ENCODE measurements at regions not wholly inside any gene's neighbourhood (a gene's known extent, or its start where the extent isn't known, plus 50 kb on each side); places are given as distances from the start of the nearest gene placed in this dataset.

GRCh38 chr11:69892237-69892985, 73.2 kb upstream of the FGF3 start:
- Histone ChIP-seq H2AFZ (ENCODE audit: low read depth, low read length) (no peak overlapping the region), H3K9me3 (ENCODE audit: insufficient read depth, low read depth, low read length) (no peaks in the 10 kb centered on the region), H3K79me2 (ENCODE audit: insufficient read depth, low read length) (no peaks in the 10 kb centered on the region), H3K4me3 (ENCODE audit: insufficient read depth, low read depth, low read length) (no peak overlapping the region), H3K27ac (ENCODE audit: low read depth, low read length) (no peak overlapping the region), H3K4me2 (ENCODE audit: low read length) (no peak overlapping the region), H4K20me1 (ENCODE audit: insufficient read depth, low read length) (peaks cover 4% of the 10 kb centered on the region), H3K36me3 (ENCODE audit: insufficient read depth, low read length) (no peaks in the 10 kb centered on the region), H3K9ac (ENCODE audit: low read length) (no peak overlapping the region), H3K27me3 (ENCODE audit: insufficient read depth, low read length) (peaks cover 38% of the 10 kb centered on the region), H3K4me1 (ENCODE audit: insufficient read depth, low read length) (no peaks in the 10 kb centered on the region)
- DNase-seq (ENCODE audit: low read depth) = no peak
- Mint-ChIP-seq H3K27me3 (ENCODE audit: low read depth, unreplicated experiment) (peaks cover 67% of the 10 kb centered on the region), H3K4me3 (ENCODE audit: unreplicated experiment) (no peak overlapping the region), H3K9me3 (ENCODE audit: unreplicated experiment) (no peaks in the 10 kb centered on the region), H3K36me3 (ENCODE audit: low read depth, unreplicated experiment) (no peaks in the 10 kb centered on the region), H3K27ac (ENCODE audit: unreplicated experiment) (no peak overlapping the region), H3K4me1 (ENCODE audit: low read depth, unreplicated experiment) (peaks cover 2% of the 10 kb centered on the region)
- no peak for FAIRE-seq
- TF ChIP-seq EZH2 (IDR thresholded peaks at IDR 0.05; ENCODE audit: insufficient read depth, low read length) = no peak
- TF ChIP-seq CTCF (IDR thresholded peaks at IDR 0.05; ENCODE audit: insufficient read depth, low read depth, low read length) = peak; percentile 4

- Histone ChIP-seq H3K9ac (ENCODE audit: low read length) (no peak overlapping the region), H3K4me3 (ENCODE audit: insufficient read depth, low read depth, low read length) (no peak overlapping the region), H3K36me3 (ENCODE audit: insufficient read depth, low read length) (no peaks in the 10 kb centered on the region), H3K9me3 (ENCODE audit: insufficient read depth, low read depth, low read length) (no peaks in the 10 kb centered on the region), H3K4me1 (ENCODE audit: insufficient read depth, low read length) (no peaks in the 10 kb centered on the region), H3K4me2 (ENCODE audit: low read length) (no peak overlapping the region), H2AFZ (ENCODE audit: low read depth, low read length) (no peak overlapping the region), H4K20me1 (ENCODE audit: insufficient read depth, low read length) (peaks cover 4% of the 10 kb centered on the region), H3K27ac (ENCODE audit: low read depth, low read length) (no peak overlapping the region), H3K79me2 (ENCODE audit: insufficient read depth, low read length) (no peaks in the 10 kb centered on the region), H3K27me3 (ENCODE audit: insufficient read depth, low read length) (peaks cover 44% of the 10 kb centered on the region)
- FAIRE-seq = no peak
- Mint-ChIP-seq H3K36me3 (ENCODE audit: low read depth, unreplicated experiment) (no peaks in the 10 kb centered on the region), H3K27me3 (ENCODE audit: low read depth, unreplicated experiment) (peaks cover 68% of the 10 kb centered on the region), H3K4me1 (ENCODE audit: low read depth, unreplicated experiment) (peaks cover 2% of the 10 kb centered on the region), H3K9me3 (ENCODE audit: unreplicated experiment) (no peaks in the 10 kb centered on the region), H3K4me3 (ENCODE audit: unreplicated experiment) (no peak overlapping the region), H3K27ac (ENCODE audit: unreplicated experiment) (no peak overlapping the region)
- TF ChIP-seq CTCF (IDR thresholded peaks at IDR 0.05; ENCODE audit: insufficient read depth, low read depth, low read length) (no peak), EZH2 (IDR thresholded peaks at IDR 0.05; ENCODE audit: insufficient read depth, low read length) (no peak)
- no peak for DNase-seq (ENCODE audit: low read depth)
Measured at GRCh38 chr11:69892986-69893555, 73.9 kb upstream of the FGF3 start.

- DNase-seq (ENCODE audit: low read depth) (no peak), FAIRE-seq (no peak)
- Histone ChIP-seq H3K79me2 (ENCODE audit: insufficient read depth, low read length) (no peaks in the 10 kb centered on the region), H3K9me3 (ENCODE audit: insufficient read depth, low read depth, low read length) (no peaks in the 10 kb centered on the region), H3K27me3 (ENCODE audit: insufficient read depth, low read length) (peaks cover 46% of the 10 kb centered on the region), H3K4me2 (ENCODE audit: low read length) (no peak overlapping the region), H3K27ac (ENCODE audit: low read depth, low read length) (no peak overlapping the region), H3K4me3 (ENCODE audit: insufficient read depth, low read depth, low read length) (no peak overlapping the region), H2AFZ (ENCODE audit: low read depth, low read length) (no peak overlapping the region), H3K4me1 (ENCODE audit: insufficient read depth, low read length) (no peaks in the 10 kb centered on the region), H3K36me3 (ENCODE audit: insufficient read depth, low read length) (no peaks in the 10 kb centered on the region), H4K20me1 (ENCODE audit: insufficient read depth, low read length) (no peaks in the 10 kb centered on the region), H3K9ac (ENCODE audit: low read length) (no peak overlapping the region)
- H3K4me1 Mint-ChIP-seq (ENCODE audit: low read depth, unreplicated experiment) = peaks cover 2% of the 10 kb centered on the region
- TF ChIP-seq EZH2 (IDR thresholded peaks at IDR 0.05; ENCODE audit: insufficient read depth, low read length) = no peak
- H3K4me3 Mint-ChIP-seq (ENCODE audit: unreplicated experiment) = no peak overlapping the region
- no peaks in the 10 kb centered on the region for H3K9me3 Mint-ChIP-seq (ENCODE audit: unreplicated experiment)
- peaks cover 65% of the 10 kb centered on the region for H3K27me3 Mint-ChIP-seq (ENCODE audit: low read depth, unreplicated experiment)
- H3K36me3 Mint-ChIP-seq (ENCODE audit: low read depth, unreplicated experiment) = no peaks in the 10 kb centered on the region
- H3K27ac Mint-ChIP-seq (ENCODE audit: unreplicated experiment) = no peak overlapping the region
Measured at GRCh38 chr11:69893631-69894030, 74.4 kb upstream of the FGF3 start.
